GM12864 (cell line): ENCODE measurements at regions not wholly inside any gene's neighbourhood (a gene's known extent, or its start where the extent isn't known, plus 50 kb on each side); places are given as distances from the start of the nearest gene placed in this dataset.

Experiments
- DNase-seq: peaks from one replicate; pipeline ENCODE4 v3.0.0-alpha.2; 2011; ENCODE audit warnings: low read depth
- H3K4me3 ChIP-seq: 2 replicates; pipeline ENCODE4 v1.5.1; 2011; ENCODE audit warnings: mild to moderate bottlenecking, low read depth, low read length, control low read depth
- TF ChIP-seq, protein P1 (sequence below): IDR thresholded peaks from 2 replicates; pipeline ENCODE4 v1.5.1; 2011; ENCODE audit warnings: low read depth, mild to moderate bottlenecking, moderate library complexity, low read length, control low read depth, inconsistent platforms; ENCODE audit errors: missing control alignments

DNA sequence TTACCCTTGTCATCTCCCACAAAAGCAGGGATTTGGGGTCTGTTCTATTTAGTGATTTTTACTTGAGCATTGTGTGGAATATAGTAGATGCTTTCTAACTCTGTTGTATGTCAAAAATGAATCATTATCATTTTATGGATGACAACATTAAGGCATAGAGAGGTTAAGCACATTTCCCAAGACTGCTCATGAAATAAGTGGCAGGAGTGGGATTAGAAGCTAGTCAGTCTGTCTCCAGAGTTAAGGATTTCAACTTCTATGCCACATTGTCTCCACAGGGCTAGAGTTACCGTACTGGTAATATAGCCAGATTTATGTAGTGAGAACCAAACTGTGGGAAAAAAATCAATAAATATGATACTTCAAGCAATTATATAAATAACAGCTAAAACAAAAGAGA, 170.6 kb upstream of the DCN start:
- no peak for DNase-seq
- no peak overlapping the region for H3K4me3 ChIP-seq
- TF ChIP-seq, protein P1, sequence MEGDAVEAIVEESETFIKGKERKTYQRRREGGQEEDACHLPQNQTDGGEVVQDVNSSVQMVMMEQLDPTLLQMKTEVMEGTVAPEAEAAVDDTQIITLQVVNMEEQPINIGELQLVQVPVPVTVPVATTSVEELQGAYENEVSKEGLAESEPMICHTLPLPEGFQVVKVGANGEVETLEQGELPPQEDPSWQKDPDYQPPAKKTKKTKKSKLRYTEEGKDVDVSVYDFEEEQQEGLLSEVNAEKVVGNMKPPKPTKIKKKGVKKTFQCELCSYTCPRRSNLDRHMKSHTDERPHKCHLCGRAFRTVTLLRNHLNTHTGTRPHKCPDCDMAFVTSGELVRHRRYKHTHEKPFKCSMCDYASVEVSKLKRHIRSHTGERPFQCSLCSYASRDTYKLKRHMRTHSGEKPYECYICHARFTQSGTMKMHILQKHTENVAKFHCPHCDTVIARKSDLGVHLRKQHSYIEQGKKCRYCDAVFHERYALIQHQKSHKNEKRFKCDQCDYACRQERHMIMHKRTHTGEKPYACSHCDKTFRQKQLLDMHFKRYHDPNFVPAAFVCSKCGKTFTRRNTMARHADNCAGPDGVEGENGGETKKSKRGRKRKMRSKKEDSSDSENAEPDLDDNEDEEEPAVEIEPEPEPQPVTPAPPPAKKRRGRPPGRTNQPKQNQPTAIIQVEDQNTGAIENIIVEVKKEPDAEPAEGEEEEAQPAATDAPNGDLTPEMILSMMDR: no peak

DNA sequence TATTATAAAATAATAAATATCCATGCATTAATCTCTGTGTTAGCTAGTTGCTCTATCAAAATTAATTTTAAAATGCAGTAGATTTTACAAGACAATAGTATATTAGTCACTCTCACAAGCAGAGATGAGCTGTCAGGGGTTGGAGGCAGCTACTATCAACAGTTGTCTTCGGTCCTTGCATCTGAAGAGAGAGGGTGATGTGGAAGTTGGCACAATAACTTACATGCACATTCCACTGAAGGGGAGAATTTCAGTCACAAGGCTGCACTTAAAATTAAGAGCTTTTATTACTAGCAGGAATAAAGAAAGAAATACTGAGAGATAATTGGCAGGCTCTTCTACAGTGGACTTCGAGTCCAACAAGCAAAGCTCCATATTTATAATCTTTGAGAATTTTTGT, 166.9 kb upstream of the DCN start:
- H3K4me3 ChIP-seq: no peak overlapping the region
- TF ChIP-seq, protein P1: no peak
- no peak for DNase-seq

GRCh38 chr12:91347481-91348214, 165.0 kb upstream of the DCN start:
- TF ChIP-seq, protein P1: no peak
- H3K4me3 ChIP-seq: no peak overlapping the region
- DNase-seq: no peak

- TF ChIP-seq, protein P1: no peak
- no peak overlapping the region for H3K4me3 ChIP-seq
- DNase-seq: no peak
Measured at GRCh38 chr12:91346827-91347226, 164.2 kb upstream of the DCN start.

DNA sequence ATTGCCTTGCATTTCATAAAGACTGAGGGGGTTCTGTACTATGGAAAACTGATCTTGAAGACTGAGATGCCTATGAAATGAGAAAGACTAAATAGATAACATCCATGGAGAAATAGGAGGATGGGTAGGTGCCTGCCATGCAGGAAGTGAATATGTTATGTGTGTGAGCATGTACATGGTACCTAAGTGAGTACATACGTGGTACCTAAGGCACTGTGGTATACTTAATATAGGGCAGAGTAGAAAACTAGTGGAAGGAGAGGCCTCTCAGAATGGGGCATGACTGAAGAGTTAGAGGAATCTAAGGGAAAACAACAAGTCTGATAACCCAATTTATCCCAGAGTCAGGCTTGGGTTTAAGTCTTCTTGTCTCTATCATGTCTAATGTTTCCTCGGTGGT, 161.8 kb upstream of the DCN start:
- no peak for DNase-seq
- TF ChIP-seq, protein P1: no peak
- no peak overlapping the region for H3K4me3 ChIP-seq

GRCh38 chr12:91343010-91343409, 160.4 kb upstream of the DCN start:
- TF ChIP-seq, protein P1: no peak

GRCh38 chr12:91339106-91339505, 156.5 kb upstream of the DCN start:
- no peak overlapping the region for H3K4me3 ChIP-seq
- DNase-seq: no peak
- TF ChIP-seq, protein P1: no peak

More at GRCh38 chr12:91343010-91343409, 160.4 kb upstream of the DCN start:
- no peak for DNase-seq
- no peak overlapping the region for H3K4me3 ChIP-seq
